ENCODE measurements at regions not wholly inside any gene's neighbourhood (a gene's known extent, or its start where the extent isn't known, plus 50 kb on each side); places are given as distances from the start of the nearest gene placed in this dataset.

GRCh38 chr4:160819791-160820190, 1344.0 kb downstream of the FSTL5 start:
- Histone ChIP-seq H3K4me1 (ENCODE audit: control insufficient read depth, insufficient read depth, low read length) (no peaks in the 10 kb centered on the region), H2AFZ (ENCODE audit: control insufficient read depth, low read depth, low read length) (no peak overlapping the region), H3K27me3 (replicated peaks in 1 of 2; ENCODE audit: control insufficient read depth in 2 of 2, insufficient read depth in 2 of 2, low read length in 1 of 2) (no peaks in the 10 kb centered on the region), H3K9me3 (replicated peaks; ENCODE audit: control insufficient read depth, insufficient read depth, low read length) (no peaks in the 10 kb centered on the region), H3K4me3 (no peak overlapping the region), H3K79me2 (ENCODE audit: control insufficient read depth, insufficient read depth, low read length) (no peaks in the 10 kb centered on the region), H4K20me1 (ENCODE audit: control insufficient read depth, insufficient read depth) (no peaks in the 10 kb centered on the region), H3K4me2 (ENCODE audit: control insufficient read depth, insufficient read depth) (no peak overlapping the region), H3K36me3 (ENCODE audit: control insufficient read depth in 2 of 2, insufficient read depth in 2 of 2, low read length in 1 of 2) (no peaks in the 10 kb centered on the region), H3K9ac (ENCODE audit: control insufficient read depth, insufficient read depth, low read length) (no peak overlapping the region), H3K27ac (ENCODE audit: control insufficient read depth, insufficient read depth) (no peak overlapping the region)
- ChIA-PET CTCF (no interaction called here), RAD21 (ENCODE audit: unreplicated experiment) (no interaction called here), SMC1A (ENCODE audit: uncharacterized antibody, unreplicated experiment) (interaction anchor here (1.5 kb wide), 1 partner anchor 9 kb away, joined by 3 read pairs; no protein-coding TSS in a partner anchor), POLR2A (no interaction called here)
- no TSS peak for BruUV-seq (replicated peaks)
- FAIRE-seq (no peak), ATAC-seq (no peak), DNase-seq (ENCODE audit: low read depth, low spot score) (no peak)
- no peak for TF ChIP-seq FOXM1 (IDR thresholded peaks at IDR 0.05; ENCODE audit: low read depth, low read length)
- TF ChIP-seq SIN3A (IDR thresholded peaks at IDR 0.05; ENCODE audit: low read depth, low read length): no peak
- WGBS (ENCODE audit: insufficient coverage, insufficient replicate concordance, low lambda C conversion rate, missing lambda C conversion rate): 0% methylated on average over 3 of the region's 3 CpGs
- intact Hi-C loops (cut with micrococcal nuclease; ENCODE audit: unreplicated experiment) (no loop called here), in situ Hi-C loops (cut with MboI) (no loop called here)

- Histone ChIP-seq H4K20me1 (ENCODE audit: control insufficient read depth, insufficient read depth) (no peaks in the 10 kb centered on the region), H3K79me2 (ENCODE audit: control insufficient read depth, insufficient read depth, low read length) (no peaks in the 10 kb centered on the region), H3K27me3 (replicated peaks in 1 of 2; ENCODE audit: control insufficient read depth in 2 of 2, insufficient read depth in 2 of 2, low read length in 1 of 2) (no peaks in the 10 kb centered on the region), H3K36me3 (ENCODE audit: control insufficient read depth in 2 of 2, insufficient read depth in 2 of 2, low read length in 1 of 2) (no peaks in the 10 kb centered on the region), H3K4me1 (ENCODE audit: control insufficient read depth, insufficient read depth, low read length) (no peaks in the 10 kb centered on the region), H3K4me2 (ENCODE audit: control insufficient read depth, insufficient read depth) (no peak overlapping the region), H3K27ac (ENCODE audit: control insufficient read depth, insufficient read depth) (no peak overlapping the region), H3K4me3 (no peak overlapping the region), H3K9me3 (replicated peaks; ENCODE audit: control insufficient read depth, insufficient read depth, low read length) (no peaks in the 10 kb centered on the region), H2AFZ (ENCODE audit: control insufficient read depth, low read depth, low read length) (no peak overlapping the region), H3K9ac (ENCODE audit: control insufficient read depth, insufficient read depth, low read length) (no peak overlapping the region)
- WGBS (ENCODE audit: insufficient coverage, insufficient replicate concordance, low lambda C conversion rate, missing lambda C conversion rate): 0% methylated on average over 2 of the region's 2 CpGs
- no peak for DNase-seq (ENCODE audit: low read depth, low spot score)
- no TSS peak for BruUV-seq (replicated peaks)
- RAD21 ChIA-PET (ENCODE audit: unreplicated experiment): no interaction called here
- in situ Hi-C loops (cut with MboI) (no loop called here), intact Hi-C loops (cut with micrococcal nuclease; ENCODE audit: unreplicated experiment) (no loop called here)
- CTCF ChIA-PET: no interaction called here
- no peak for FAIRE-seq
- ATAC-seq: no peak
- TF ChIP-seq NFIC (IDR thresholded peaks at IDR 0.05; ENCODE audit: low read depth, low read length): no peak
- TF ChIP-seq LARP7 (IDR thresholded peaks at IDR 0.05): no peak
- POLR2A ChIA-PET: no interaction called here
- SMC1A ChIA-PET (ENCODE audit: uncharacterized antibody, unreplicated experiment): interaction anchor here (0.5 kb wide), 1 partner anchor 328 kb away, joined by 3 read pairs; no protein-coding TSS in a partner anchor
Observed at GRCh38 chr4:160824481-160824880, 1339.3 kb downstream of the FSTL5 start.
